ENCODE measurements at regions not wholly inside any gene's neighbourhood (a gene's known extent, or its start where the extent isn't known, plus 50 kb on each side); places are given as distances from the start of the nearest gene placed in this dataset.

DNA sequence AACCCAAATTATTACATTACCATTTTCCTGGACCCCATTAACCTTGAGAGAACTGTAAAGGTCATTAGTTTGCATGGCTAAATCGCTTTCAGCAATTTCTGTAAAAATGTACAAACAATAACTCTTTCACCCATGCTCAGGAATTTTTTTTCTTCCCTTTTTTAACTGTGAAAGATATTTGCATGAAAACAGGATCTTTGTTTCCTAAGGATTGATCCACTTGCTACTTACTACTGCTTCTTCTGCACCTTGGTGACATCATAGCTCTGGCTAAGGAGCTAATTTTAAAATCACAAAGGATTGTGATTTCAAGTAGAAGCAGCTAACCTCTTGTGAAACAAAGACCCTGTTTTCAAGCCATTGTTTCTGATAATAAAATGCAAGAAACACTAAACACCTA lies 274.6 kb upstream of the ESRRG start:
- TF ChIP-seq, protein P1, sequence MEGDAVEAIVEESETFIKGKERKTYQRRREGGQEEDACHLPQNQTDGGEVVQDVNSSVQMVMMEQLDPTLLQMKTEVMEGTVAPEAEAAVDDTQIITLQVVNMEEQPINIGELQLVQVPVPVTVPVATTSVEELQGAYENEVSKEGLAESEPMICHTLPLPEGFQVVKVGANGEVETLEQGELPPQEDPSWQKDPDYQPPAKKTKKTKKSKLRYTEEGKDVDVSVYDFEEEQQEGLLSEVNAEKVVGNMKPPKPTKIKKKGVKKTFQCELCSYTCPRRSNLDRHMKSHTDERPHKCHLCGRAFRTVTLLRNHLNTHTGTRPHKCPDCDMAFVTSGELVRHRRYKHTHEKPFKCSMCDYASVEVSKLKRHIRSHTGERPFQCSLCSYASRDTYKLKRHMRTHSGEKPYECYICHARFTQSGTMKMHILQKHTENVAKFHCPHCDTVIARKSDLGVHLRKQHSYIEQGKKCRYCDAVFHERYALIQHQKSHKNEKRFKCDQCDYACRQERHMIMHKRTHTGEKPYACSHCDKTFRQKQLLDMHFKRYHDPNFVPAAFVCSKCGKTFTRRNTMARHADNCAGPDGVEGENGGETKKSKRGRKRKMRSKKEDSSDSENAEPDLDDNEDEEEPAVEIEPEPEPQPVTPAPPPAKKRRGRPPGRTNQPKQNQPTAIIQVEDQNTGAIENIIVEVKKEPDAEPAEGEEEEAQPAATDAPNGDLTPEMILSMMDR (IDR thresholded peaks at IDR 0.05; ENCODE audit: low read depth, low read length, poor library complexity, severe bottlenecking) = no peak
- no peak for TF ChIP-seq EZH2phosphoT487 (IDR thresholded peaks at IDR 0.05; ENCODE audit: borderline replicate concordance, low read length)

All from DOHH2 (cell line).